Mesendoderm (in vitro differentiated cells): ENCODE measurements at regions not wholly inside any gene's neighbourhood (a gene's known extent, or its start where the extent isn't known, plus 50 kb on each side); places are given as distances from the start of the nearest gene placed in this dataset.
"Not testable (repeated sequence)": the region's sequence is repeated elsewhere in the genome, so short reads cannot be mapped to it uniquely, and the experiment has no call there.

Experiments used
- DNase-seq: peaks from one replicate; pipeline ENCODE4 v3.0.0; 2013
- H2AK5ac ChIP-seq: 2 replicates; pipeline ENCODE4 v1.6.1; 2013; ENCODE audit warnings: low read length, inconsistent platforms
- H2BK120ac ChIP-seq: 2 replicates; pipeline ENCODE4 v1.6.1; 2013; ENCODE audit warnings: low read depth, mild to moderate bottlenecking, low read length, moderate library complexity, mixed read lengths
- H2BK15ac ChIP-seq: replicated peaks from 2 replicates; pipeline ENCODE4 v1.6.1; 2013; ENCODE audit warnings: low read depth, mild to moderate bottlenecking, moderate library complexity
- H2BK5ac ChIP-seq: 2 replicates; pipeline ENCODE4 v1.6.1; 2013; ENCODE audit warnings: low read length, inconsistent platforms
- H3K18ac ChIP-seq: 2 replicates; pipeline ENCODE4 v1.6.1; 2013; ENCODE audit warnings: mild to moderate bottlenecking, low read length, mixed read lengths
- H3K23ac ChIP-seq: one replicate; pipeline ENCODE4 v1.6.1; 2013; ENCODE audit warnings: low read length
- H3K27ac ChIP-seq: 2 replicates; pipeline ENCODE4 v1.5.1; 2013; ENCODE audit warnings: low read depth, mild to moderate bottlenecking, inconsistent platforms, low read length, moderate library complexity
- H3K27me3 ChIP-seq: 2 replicates; pipeline ENCODE4 v1.6.1; 2013; ENCODE audit warnings: low read length, control low read depth, mild to moderate bottlenecking, inconsistent platforms; ENCODE audit not compliant: insufficient read depth, poor library complexity
- H3K36me3 ChIP-seq: 2 replicates; pipeline ENCODE4 v1.6.1; 2013; ENCODE audit warnings: low read length, inconsistent platforms; ENCODE audit not compliant: control insufficient read depth, insufficient read depth
- H3K4ac ChIP-seq: one replicate; pipeline ENCODE4 v1.6.1; 2013; ENCODE audit warnings: low read depth, mild to moderate bottlenecking, low read length, moderate library complexity
- H3K4me1 ChIP-seq: 2 replicates; pipeline ENCODE4 v1.6.1; 2013; ENCODE audit warnings: low read depth, low read length, inconsistent platforms; ENCODE audit not compliant: control insufficient read depth
- H3K4me2 ChIP-seq: 2 replicates; pipeline ENCODE4 v1.6.1; 2013; ENCODE audit warnings: low read length
- H3K4me3 ChIP-seq: 2 replicates; pipeline ENCODE4 v1.5.1; 2013; ENCODE audit warnings: mild to moderate bottlenecking, low read length
- H3K56ac ChIP-seq: one replicate; pipeline ENCODE4 v1.6.1; 2013; ENCODE audit warnings: low read length
- H3K79me1 ChIP-seq: 2 replicates; pipeline ENCODE4 v1.6.1; 2013; ENCODE audit warnings: low read length, inconsistent platforms
- H3K79me2 ChIP-seq: 2 replicates; pipeline ENCODE4 v1.6.1; 2013; ENCODE audit warnings: mild to moderate bottlenecking, low read length; ENCODE audit not compliant: control insufficient read depth, insufficient read depth
- H3K9ac ChIP-seq: 2 replicates; pipeline ENCODE4 v1.6.1; 2013; ENCODE audit warnings: low read length, inconsistent platforms
- H4K5ac ChIP-seq: one replicate; pipeline ENCODE4 v1.6.1; 2013; ENCODE audit warnings: low read length
- H4K8ac ChIP-seq: one replicate; pipeline ENCODE4 v1.6.1; 2013; ENCODE audit warnings: low read depth, mild to moderate bottlenecking, control low read depth, low read length, moderate library complexity
- WGBS: extraction: QIAGEN DNeasy Blood & Tissue Kit; methylation state at CpG from one replicate; pipeline ENCODE4 v1.1.7; 2013; ENCODE audit warnings: low lambda C conversion rate, missing lambda C conversion rate; ENCODE audit not compliant: insufficient coverage; ENCODE audit errors: extremely low coverage; 5-methylcytosine and 5-hydroxymethylcytosine counted together

GRCh38 chr6:81608776-81609175 is 143.7 kb downstream of the TENT5A start:
- no peak overlapping the region for H3K4ac ChIP-seq
- H2BK120ac ChIP-seq, result no peak overlapping the region
- DNase-seq, result no peak
- H3K56ac ChIP-seq, result no peak overlapping the region
- no peak overlapping the region for H3K27ac ChIP-seq
- H4K8ac ChIP-seq, result no peak overlapping the region
- no peaks in the 10 kb centered on the region for H3K79me2 ChIP-seq
- no peak overlapping the region for H3K4me2 ChIP-seq
- H3K79me1 ChIP-seq, result no peaks in the 10 kb centered on the region
- H3K9ac ChIP-seq, result no peak overlapping the region
- no peak overlapping the region for H4K5ac ChIP-seq
- H3K23ac ChIP-seq, result no peak overlapping the region
- H3K4me1 ChIP-seq, result no peaks in the 10 kb centered on the region
- no peaks in the 10 kb centered on the region for H3K27me3 ChIP-seq
- H3K36me3 ChIP-seq, result no peaks in the 10 kb centered on the region
- no peak overlapping the region for H2BK5ac ChIP-seq
- peak overlapping the region; percentile 57 for H2BK15ac ChIP-seq
- no peak overlapping the region for H3K4me3 ChIP-seq
- H2AK5ac ChIP-seq, result no peak overlapping the region
- no peak overlapping the region for H3K18ac ChIP-seq
- no CpG with 5 or more reads among the region's 2 CpGs for WGBS

GRCh38 chr6:81606965-81607381 is 145.5 kb downstream of the TENT5A start:
- H3K79me1 ChIP-seq, result no peaks in the 10 kb centered on the region
- H2BK15ac ChIP-seq, result no peak overlapping the region
- H3K18ac ChIP-seq, result no peak overlapping the region
- no peak overlapping the region for H2BK120ac ChIP-seq
- no peaks in the 10 kb centered on the region for H3K4me1 ChIP-seq
- H3K4me2 ChIP-seq, result no peak overlapping the region
- H3K27me3 ChIP-seq, result no peaks in the 10 kb centered on the region
- no peak overlapping the region for H2BK5ac ChIP-seq
- H3K9ac ChIP-seq, result no peak overlapping the region
- H4K5ac ChIP-seq, result no peak overlapping the region
- H3K36me3 ChIP-seq, result no peaks in the 10 kb centered on the region
- WGBS, result no CpG with 5 or more reads among the region's 2 CpGs
- no peak overlapping the region for H3K4ac ChIP-seq
- H4K8ac ChIP-seq, result no peak overlapping the region
- no peak overlapping the region for H3K23ac ChIP-seq
- H3K79me2 ChIP-seq, result no peaks in the 10 kb centered on the region
- no peak overlapping the region for H3K27ac ChIP-seq
- no peak overlapping the region for H3K56ac ChIP-seq
- H3K4me3 ChIP-seq, result no peak overlapping the region
- no peak for DNase-seq
- no peak overlapping the region for H2AK5ac ChIP-seq

GRCh38 chr6:81605526-81605925 is 147.0 kb downstream of the TENT5A start:
- H3K36me3 ChIP-seq, result no peaks in the 10 kb centered on the region
- WGBS, result no CpG with 5 or more reads among the region's 1 CpG

GRCh38 chr6:81601918-81602317 is 150.6 kb downstream of the TENT5A start:
- Histone ChIP-seq H3K4me1 (no peaks in the 10 kb centered on the region), H3K4me2 (no peak overlapping the region), H3K79me2 (no peaks in the 10 kb centered on the region), H3K27ac (no peak overlapping the region), H3K18ac (no peak overlapping the region), H2BK15ac (no peak overlapping the region), H3K79me1 (no peaks in the 10 kb centered on the region), H4K5ac (no peak overlapping the region), H2AK5ac (no peak overlapping the region), H3K4ac (no peak overlapping the region), H4K8ac (no peak overlapping the region), H3K23ac (no peak overlapping the region), H3K27me3 (no peaks in the 10 kb centered on the region), H3K36me3 (no peaks in the 10 kb centered on the region), H3K9ac (no peak overlapping the region), H2BK120ac (no peak overlapping the region), H3K56ac (no peak overlapping the region), H3K4me3 (no peak overlapping the region), H2BK5ac (no peak overlapping the region)
- no peak for DNase-seq
- WGBS, result no CpG with 5 or more reads among the region's 2 CpGs

More at GRCh38 chr6:81605526-81605925, 147.0 kb downstream of the TENT5A start:
- Histone ChIP-seq H4K5ac (no peak overlapping the region), H3K27ac (no peak overlapping the region), H2AK5ac (no peak overlapping the region), H3K27me3 (no peaks in the 10 kb centered on the region), H2BK15ac (no peak overlapping the region), H3K79me2 (no peaks in the 10 kb centered on the region), H3K4me3 (no peak overlapping the region), H3K56ac (no peak overlapping the region), H3K4ac (no peak overlapping the region), H3K4me1 (no peaks in the 10 kb centered on the region), H3K9ac (no peak overlapping the region), H4K8ac (no peak overlapping the region), H2BK5ac (no peak overlapping the region), H3K23ac (no peak overlapping the region), H2BK120ac (no peak overlapping the region), H3K4me2 (no peak overlapping the region), H3K79me1 (no peaks in the 10 kb centered on the region), H3K18ac (no peak overlapping the region)
- DNase-seq, result no peak

GRCh38 chr6:81600488-81600887 is 152.0 kb downstream of the TENT5A start:
- H3K56ac ChIP-seq, H3K36me3 ChIP-seq, H3K4me3 ChIP-seq, H2BK120ac ChIP-seq, H3K9ac ChIP-seq, H3K27ac ChIP-seq, H3K18ac ChIP-seq, H3K23ac ChIP-seq, H2BK15ac ChIP-seq, H2BK5ac ChIP-seq, H3K4ac ChIP-seq, H4K5ac ChIP-seq, H3K4me2 ChIP-seq, H2AK5ac ChIP-seq, H4K8ac ChIP-seq, H3K79me1 ChIP-seq, H3K79me2 ChIP-seq, H3K27me3 ChIP-seq, DNase-seq, H3K4me1 ChIP-seq: not testable (repeated sequence)
- no CpG with 5 or more reads among the region's 4 CpGs for WGBS

- no peak overlapping the region for H2BK15ac ChIP-seq
- no peaks in the 10 kb centered on the region for H3K79me1 ChIP-seq
- no CpG with 5 or more reads among the region's 2 CpGs for WGBS
- H3K4me1 ChIP-seq, result no peaks in the 10 kb centered on the region
- H3K18ac ChIP-seq, result no peak overlapping the region
- H3K79me2 ChIP-seq, result no peaks in the 10 kb centered on the region
- no peak overlapping the region for H3K4me2 ChIP-seq
- H3K4me3 ChIP-seq, result no peak overlapping the region
- H4K5ac ChIP-seq, result no peak overlapping the region
- H3K36me3 ChIP-seq, result no peaks in the 10 kb centered on the region
- H2AK5ac ChIP-seq, result no peak overlapping the region
- no peak overlapping the region for H3K4ac ChIP-seq
- H3K27me3 ChIP-seq, result no peaks in the 10 kb centered on the region
- no peak overlapping the region for H2BK120ac ChIP-seq
- DNase-seq, result no peak
- H3K27ac ChIP-seq, result no peak overlapping the region
- no peak overlapping the region for H4K8ac ChIP-seq
- no peak overlapping the region for H3K56ac ChIP-seq
- no peak overlapping the region for H2BK5ac ChIP-seq
- no peak overlapping the region for H3K23ac ChIP-seq
- H3K9ac ChIP-seq, result no peak overlapping the region
Measured at GRCh38 chr6:81594501-81594900, 158.0 kb downstream of the TENT5A start.
